ENCODE measurements at regions not wholly inside any gene's neighbourhood (a gene's known extent, or its start where the extent isn't known, plus 50 kb on each side); places are given as distances from the start of the nearest gene placed in this dataset.

DNA sequence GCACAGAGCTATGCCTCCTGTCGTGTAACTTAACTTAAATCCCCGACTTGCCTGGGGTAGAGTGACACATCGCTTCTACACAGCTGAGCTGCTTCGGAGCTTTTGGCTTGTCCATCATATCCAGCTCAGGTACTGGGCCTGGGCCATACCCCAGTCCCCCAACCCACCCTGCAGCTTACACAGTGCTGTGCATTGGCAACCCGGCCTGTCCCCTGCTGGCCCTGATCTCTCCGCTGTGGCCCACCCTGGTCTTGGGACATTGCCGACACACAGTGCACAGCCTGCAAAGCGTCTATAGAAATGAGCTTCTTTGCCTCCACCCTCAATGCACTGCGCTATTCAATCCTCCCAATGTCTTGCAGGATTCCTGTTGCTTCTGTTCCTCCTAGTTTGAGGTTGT is 342.8 kb upstream of the RAB6C start:
- DNase-seq (ENCODE audit: low spot score), result no peak

DNA sequence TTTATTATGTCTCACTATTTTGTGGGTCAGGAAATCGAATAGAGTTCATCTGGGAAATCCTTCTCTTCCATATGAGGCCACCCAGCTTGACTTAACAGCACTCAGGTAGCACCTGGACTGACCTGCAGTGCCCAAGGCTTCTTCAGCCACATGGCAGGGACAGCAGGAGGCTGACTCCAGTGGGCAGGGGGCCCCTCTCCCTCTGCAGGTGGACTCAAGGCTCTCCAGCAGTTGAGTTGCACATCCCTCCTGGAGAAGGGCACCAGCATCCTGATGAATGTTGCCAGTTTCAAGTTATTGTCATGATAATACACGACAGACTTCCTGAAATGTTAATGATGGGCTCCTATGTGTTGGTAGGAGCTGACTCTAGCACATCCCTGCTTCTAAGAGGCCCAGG is 338.1 kb upstream of the RAB6C start:
- DNase-seq (ENCODE audit: low spot score), result no peak

DNA sequence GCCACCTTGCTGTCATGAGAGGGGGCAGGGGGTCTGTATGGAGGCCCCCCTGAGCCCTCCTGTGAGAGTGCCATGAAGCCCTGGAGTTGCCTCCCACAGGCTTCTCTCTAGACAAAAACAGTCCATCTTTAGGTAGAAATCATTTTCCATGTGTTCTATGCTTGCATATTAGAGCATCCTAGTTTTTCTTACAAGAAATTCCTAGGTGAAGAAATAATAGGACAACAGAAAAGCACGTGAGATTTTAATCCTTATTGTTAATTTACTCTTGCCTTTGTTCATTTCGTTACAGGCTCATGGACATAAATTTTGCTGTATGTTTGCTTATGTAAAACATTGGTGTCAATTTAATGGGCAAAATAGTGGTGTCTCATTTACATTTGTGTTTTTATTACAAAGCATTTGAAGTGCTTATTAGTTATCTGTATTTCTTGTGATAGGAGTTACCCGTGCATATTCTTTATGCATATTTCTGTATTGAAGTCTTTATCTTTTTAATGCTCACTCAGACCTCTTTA is 336.9 kb upstream of the RAB6C start:
- DNase-seq (ENCODE audit: low spot score), result no peak

DNA sequence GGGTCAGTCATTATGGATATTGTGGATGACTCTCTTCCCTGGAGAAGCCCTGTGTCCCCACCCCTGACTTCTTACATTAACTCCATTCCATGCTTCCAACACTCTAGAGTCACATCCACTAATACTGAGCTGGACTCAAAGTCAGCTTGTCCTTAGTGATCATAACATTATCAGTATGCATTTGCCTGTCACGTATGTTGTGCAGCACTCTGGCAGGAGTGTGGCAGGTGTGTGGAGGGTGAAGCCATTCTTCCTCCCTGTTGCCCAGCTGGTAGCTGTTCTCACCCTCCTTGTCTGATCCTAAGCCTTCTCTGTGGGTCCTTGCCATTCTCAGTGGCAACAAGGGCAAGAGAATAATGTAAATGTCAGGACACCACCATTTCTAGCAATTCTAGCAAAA is 334.1 kb upstream of the RAB6C start:
- DNase-seq (ENCODE audit: low spot score), result no peak

DNA sequence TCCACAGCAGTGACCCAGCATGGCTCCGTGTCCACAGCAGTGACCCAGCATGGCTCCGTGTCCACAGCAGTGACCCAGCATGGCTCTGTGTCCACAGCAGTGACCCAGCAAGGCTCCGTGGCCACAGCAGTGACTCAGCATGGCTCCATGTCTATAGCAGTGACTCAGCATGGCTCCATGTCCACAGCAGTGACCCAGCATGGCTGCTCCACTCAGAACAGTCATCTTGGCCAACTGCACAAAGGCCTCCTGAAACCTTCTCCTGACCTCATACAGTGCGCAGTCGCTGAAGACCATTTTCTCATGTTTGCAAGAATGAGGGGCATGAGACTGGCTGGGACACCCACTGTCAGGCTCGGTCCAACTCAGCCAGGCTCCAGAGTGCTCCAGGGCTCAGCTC is 333.4 kb upstream of the RAB6C start:
- no peak for DNase-seq (ENCODE audit: low spot score)

DNA sequence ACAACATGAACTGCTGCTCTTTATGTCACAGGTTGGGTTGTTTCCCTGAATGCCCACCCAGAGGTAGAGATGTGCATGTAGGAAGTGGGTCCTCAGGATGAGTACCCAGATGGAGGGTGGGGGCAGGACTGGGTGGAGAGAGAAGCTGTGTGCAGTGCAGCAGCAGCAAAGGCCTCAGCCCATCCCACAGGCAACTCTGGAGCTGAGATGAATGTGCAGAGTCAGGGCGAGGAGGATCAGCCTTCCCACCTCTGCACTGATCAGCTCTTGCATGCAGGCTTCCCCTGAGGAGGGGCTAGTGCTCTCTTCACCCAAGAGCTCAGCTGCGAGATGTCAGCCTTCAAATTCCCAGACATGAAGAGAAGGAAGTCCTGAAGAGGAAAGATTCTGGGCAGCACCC is 326.2 kb upstream of the RAB6C start:
- no peak for DNase-seq (ENCODE audit: low spot score)

DNA sequence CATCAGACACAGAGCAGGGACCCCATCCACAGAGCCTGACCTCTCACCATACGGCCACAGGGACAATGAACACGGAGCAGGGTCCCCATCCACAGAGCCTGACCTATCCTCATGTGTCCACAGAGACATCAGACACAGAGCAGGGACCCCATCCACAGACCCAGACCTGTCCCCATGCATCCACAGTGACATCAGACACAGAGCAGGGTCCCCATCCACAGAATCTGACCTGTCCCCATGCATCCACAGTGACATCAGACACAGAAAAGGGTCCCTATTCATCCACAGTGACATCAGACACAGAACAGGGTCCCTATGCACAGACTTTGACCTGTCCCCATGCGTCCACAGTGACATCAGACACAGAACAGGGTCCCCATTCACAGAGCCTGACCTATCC is 325.1 kb upstream of the RAB6C start:
- no peak for DNase-seq (ENCODE audit: low spot score)

DNA sequence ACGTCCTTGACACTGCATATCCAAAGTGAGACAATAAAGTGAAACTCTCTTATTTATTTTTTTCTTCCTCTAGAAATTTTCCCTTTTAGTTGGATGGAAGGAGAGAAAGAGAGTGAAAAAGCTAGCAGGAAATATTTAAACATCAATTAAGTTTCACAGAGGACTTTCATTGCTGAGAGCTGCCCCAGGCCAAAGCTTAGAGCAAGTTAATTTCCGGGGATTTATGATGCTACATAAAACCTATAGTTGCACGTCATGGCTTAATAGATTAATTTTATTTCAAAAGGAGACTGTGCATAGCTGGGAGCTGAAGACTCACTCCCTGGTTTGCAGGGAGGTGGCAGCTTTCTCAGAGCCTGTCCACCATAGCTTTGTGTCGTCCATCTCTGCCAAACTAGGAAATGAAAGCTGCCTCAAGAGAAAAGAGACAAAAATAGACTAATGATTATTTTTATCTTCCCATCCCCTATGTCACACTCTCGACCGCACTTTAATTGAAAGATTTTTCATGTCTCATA is 323.3 kb upstream of the RAB6C start:
- no peak for DNase-seq (ENCODE audit: low spot score)

DNA sequence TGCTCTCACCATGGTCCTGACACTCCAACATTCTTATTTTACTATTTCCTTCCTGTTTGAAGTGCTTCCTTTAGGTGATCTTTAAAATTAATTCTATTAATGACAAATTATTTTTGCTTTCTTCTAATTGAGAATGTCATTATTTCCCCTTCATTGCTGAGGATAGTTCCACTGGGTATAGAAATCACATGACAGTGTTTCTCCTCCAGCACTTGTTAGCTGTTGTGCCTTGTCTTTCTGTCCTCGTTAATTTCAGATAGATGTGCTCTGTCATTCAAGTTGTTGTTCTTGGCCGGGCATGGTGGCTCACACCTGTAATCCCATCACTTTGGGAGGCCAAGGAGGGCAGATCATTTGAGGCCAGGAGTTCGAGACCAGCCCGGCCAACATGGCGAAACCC is 321.0 kb upstream of the RAB6C start:
- no peak for DNase-seq (ENCODE audit: low spot score)

DNA sequence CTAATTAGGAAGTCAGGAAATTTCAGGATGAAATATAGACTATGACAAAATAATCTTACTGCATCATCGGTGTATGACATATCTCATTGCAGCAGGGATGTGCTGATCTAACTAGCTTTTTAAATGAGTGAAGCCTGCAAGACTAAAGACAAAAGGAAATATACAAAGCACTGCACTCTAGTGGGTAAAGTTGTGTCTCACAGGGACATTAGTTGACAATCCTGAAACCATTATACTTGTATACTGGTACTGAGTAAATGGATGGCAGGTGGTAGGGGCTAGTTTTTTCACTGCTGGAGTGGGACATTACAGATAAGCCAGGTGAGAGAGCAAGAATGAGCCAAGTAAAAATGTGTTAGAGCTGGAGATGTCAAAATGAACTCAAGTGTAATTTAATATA is 317.5 kb upstream of the RAB6C start:
- DNase-seq (ENCODE audit: low spot score), result peak; percentile 12

DNA sequence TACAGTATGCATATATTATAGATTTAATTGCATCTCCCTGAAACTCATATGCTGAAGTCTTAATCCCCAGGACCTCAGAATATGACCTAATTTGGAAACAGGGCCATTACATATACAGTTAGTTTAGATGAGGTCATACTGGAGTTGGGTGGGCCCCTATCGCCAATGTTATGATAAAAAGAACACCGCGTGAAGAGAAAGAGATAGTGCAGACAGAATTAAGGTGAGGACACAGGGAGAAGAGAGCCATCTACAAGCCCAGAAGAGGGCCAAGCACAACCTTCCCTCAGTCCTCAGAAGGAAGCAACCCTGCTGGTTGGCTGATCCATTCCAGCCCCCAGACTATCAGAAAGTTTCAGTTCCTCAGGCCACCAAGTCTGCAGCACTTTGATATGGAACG is 311.9 kb upstream of the RAB6C start:
- DNase-seq (ENCODE audit: low spot score), result peak; percentile 24

DNA sequence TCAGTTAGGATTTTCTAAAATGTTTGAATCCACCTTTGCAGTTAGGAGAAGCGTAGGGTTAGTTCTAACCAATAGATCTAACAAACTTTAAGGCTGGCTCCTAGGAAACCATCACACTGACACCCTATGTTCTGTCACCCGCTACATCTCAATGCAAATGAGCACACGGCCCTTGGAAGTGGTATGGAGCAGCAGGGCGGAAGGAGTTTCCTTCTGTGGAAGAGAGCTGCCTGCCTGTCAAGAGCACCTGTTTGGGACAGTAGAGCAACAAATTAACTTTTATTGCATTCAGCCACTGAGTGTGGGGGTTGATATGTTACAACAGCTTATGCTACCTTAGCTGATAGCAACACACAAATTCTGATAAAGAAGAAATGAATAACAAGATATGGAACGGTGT is 306.9 kb upstream of the RAB6C start:
- DNase-seq (ENCODE audit: low spot score), result no peak

DNA sequence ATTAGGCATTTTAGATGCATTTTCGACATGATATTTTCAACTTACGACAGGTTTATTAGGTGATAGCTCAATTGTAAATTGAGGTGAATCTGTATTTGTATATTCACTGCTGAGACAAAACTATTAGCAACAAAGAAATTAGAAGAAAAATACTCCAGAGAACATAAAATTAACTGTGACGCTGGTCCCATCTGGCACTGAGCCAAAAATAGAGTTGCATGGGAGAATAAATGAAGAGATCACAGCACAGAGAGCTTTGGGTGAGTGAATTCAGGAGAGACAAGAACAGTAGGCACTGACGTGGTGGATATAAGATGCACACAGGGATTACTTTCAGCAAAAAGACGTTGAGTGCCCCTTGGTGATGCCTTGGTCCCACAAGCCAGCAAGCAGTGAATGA is 306.2 kb upstream of the RAB6C start:
- DNase-seq (ENCODE audit: low spot score), result no peak

DNA sequence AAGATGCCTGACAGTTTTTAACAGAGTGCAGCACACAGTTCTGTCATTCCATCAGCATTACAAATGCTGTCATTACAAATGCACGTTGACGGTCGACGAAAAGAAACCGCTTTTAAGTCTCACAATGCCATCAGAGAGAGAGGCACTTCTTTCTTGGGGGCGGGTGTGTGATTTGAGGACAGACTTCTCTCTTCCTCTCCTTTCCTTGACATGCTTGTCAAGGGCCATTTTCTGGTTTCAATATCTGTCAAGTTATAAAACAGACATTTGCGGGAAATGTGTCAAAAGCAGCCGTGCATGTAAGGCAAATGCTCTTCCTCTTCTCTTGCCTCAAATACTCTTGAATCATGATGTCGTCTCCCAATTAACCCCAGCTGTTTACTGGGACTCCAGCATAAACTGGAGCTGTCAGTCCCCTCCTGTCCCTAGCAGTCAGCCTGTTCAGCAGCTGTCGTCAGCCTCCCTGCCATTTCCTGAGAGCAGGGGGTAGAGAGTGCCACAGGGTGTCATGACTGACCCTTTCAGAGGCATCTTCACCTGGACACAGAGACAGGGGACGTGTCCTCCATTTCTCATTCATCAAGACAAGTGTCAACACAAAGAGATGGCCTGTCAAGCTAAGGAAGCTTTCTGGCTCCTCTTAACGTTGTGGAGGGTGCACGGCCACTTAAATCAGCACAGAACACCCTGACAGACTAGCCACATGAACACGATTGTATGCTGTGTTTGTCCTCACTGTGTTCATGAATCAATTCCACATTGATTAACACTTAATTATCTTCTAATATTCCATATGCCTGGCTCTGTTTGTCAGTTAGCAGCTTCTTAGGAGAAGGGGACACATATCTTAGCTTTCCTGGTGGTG is 305.4 kb upstream of the RAB6C start:
- DNase-seq (ENCODE audit: low spot score), result no peak

DNA sequence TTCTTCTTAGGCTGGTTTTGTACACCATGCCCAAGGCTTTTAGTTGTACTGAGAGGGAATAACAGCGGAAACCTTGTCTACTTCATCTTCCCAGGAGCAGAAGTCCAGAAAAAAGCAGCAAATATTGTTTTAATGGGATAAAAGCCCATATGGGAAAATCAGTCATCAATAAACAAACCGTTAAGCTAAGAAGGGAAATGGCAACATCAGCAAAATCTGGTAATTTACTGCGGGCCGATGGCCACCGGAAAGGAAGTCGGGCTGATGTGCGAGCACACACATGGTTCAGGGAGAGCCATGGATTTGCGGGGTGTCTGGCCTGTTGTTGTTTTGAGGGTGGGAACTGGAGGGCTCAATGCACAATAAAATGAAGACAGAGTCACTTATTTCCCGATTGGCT is 300.7 kb upstream of the RAB6C start:
- no peak for DNase-seq (ENCODE audit: low spot score)

DNA sequence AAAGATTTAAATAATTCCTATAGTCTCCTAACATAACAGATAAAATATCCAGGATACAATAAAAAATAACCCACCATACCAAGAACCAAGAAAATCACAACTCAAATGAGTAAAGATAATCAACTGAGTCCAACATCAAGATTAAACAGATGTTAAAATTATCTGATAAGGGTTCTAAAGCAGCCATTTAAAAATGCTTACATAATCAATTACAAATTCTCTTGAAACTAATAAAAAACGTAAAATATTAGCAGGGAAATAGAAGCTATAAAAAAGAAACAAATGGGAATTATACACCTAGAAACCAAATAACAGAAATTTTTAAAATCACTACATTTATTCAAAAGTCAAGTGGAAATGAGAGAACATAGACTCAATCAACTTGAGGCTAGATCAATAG is 297.7 kb upstream of the RAB6C start:
- no peak for DNase-seq (ENCODE audit: low spot score)

DNA sequence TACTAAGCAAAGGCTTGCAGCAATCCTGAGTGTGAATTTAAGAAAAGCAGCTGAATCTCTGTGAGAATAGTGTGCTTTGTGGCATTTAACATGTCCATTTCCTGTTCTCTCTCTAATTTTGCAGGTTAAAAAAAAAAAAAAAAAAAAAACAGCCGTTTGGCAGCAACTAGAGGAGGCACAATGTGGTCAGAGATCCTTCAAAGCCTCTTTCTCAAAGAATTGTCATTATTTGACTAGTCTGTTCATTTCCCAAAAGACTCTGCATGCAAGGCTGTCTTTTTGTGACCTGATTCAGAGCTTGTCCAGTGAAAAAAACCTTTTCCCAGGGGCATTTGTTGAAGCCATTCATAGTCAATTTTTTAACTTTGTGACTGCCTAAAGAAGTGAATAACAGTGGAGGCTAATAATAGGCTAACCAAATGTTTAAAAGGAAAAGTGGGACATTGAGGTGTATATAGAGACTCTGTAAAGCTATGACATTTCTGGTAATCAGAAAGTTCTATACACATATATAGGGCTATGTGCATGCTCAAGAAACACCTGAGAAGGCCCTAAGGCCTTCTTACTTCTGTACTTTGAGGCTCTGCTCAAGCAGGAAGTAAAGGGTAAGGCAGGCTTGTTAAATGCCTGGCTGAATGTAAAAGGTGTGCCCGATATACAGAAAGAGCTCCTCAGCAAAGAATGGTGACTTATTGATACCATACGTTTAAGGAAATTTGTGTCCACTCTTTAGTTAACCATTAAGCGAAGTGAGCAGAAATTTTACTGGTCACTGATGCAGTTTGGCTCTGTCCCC is 289.6 kb upstream of the RAB6C start:
- no peak for DNase-seq (ENCODE audit: low spot score)

DNA sequence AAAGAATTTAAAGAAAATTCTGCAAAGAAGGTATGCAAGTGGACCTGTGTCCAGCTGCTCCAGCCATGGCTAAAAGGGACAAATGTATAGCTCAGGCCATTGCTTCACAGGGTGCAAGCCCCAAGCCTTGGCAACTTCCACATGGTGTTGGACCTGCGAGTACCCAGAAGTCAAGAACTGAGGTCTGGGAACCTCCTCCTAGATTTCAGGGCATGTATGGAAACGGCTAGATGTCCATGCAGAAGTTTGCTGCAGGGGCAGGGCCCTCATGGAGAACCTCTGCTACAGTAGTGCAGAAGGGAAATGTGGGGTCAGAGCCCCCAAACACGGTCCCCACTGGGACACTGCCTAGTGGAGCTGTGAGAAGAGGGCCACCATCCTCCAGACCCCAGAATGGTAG is 284.0 kb upstream of the RAB6C start:
- no peak for DNase-seq (ENCODE audit: low spot score)

DNA sequence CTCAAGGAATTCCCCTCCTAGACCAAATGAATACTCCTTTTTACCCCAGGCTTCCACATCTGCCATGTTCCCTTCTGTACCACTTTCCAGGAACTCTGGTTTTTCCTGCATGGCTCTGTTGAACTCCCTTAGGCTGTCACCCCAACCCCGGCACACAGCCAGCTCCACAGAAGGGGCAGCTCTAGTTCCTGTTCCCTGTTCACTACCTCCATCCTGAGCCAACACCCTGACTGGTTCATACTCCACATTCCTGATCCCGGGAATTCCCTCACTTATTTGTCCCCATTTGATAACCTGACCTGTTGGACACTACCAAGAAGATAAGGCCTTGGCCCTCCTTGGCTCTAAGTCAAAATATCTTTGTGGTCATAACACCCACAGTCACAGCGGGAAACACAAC is 280.9 kb upstream of the RAB6C start:
- no peak for DNase-seq (ENCODE audit: low spot score)

DNA sequence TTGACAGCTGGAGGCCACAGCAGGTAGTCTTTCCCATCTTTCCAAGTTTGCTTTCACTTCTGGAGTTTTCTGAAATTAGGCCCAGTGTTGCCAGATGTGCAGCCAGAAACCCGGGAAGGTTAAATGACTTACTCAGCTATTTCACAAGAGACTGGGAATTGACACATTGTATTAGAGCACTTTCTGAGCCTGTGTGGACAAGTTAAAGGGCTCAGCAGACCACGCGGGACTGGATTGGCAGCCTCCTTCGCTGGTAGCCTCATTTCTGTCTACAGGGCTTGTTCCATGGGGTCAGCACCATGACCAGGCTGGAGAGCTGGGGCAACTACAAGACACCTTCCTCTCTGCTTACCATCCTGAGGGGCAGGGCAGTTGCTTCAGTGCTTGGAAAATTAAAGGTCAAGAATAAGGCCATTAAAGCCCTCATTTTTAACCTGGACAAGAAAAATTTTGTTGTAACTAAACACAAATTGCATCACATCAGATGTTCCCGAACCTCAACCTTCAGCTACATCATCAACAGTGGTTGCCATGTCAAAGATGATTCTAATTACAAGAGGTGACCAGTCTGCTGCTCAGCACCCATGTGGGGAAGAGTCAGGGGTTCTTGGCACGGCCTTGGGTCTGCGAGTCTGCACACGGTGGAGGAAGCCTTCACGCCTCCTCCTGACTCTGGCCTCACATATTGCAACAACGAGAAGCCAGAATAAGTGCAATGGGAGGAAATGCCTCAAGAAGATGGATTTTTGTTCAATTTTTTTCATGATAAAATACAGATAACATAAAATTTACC is 279.5 kb upstream of the RAB6C start:
- DNase-seq (ENCODE audit: low spot score), result no peak

DNA sequence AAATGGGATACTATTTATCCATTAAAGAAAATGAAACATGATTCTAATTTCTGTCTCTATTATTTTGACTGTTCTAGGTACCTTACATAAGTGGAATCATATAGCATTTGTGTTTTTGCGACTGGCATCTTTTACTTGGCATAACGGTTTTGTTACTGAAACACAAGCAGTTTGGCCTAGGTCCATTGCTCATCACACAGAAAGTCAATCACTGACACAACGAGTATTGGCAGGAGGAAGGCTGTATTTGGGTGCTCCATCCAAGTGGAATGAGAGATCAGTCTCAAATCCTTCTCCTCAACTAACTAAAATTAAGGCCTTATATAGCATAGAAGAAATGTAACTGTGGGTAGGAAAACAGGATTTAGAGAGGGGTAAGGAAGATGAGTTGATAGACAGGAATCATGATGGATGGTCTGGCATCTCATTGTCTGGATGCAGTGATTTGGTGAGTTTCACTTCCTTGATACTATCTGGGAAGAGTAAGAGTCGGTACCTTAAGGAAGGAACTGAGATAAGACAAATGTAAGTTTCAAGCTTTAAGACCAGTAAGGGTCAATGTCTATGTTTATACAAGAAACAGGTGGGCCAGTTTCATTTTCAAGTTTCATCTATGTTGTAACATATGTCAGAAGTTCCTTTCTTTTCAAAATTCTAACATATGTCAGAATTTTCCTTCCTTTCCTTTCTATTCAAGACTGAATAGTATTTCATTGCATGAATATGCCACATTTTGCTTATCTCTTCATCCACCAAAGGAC is 276.9 kb upstream of the RAB6C start:
- DNase-seq (ENCODE audit: low spot score), result no peak

DNA sequence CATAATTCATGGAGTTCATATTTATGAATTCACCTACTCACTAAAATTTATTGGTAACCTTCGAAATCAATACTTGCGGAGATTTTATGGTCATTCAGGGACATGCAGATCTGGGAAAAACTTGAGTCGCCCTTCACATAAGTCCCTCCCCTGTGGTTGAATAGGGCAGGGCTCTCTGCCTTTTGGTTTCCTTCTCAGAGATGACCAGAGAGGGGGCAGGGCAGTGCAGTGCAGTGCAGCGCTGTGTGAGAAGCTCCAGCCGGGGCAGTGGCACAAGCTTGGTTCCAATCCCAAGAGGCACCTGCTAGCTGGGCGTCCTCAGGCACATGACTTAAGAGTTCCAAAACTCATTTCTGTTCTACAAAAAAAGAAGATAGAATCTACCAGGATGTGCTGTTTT is 274.4 kb upstream of the RAB6C start:
- no peak for DNase-seq (ENCODE audit: low spot score)
